H1 (cell line): ENCODE measurements at regions not wholly inside any gene's neighbourhood (a gene's known extent, or its start where the extent isn't known, plus 50 kb on each side); places are given as distances from the start of the nearest gene placed in this dataset.

Source experiments
- CTCF ChIA-PET: fragments of 300-600 bp; sonication (Branson Sonifier 250); formaldehyde crosslinking; loops from one replicate; lab custom pipeline; 2021; ENCODE audit not compliant: partially characterized antibody; lab: Charles Lee
- POLR2A ChIA-PET: fragments of 300-600 bp; sonication (Branson Sonifier 250); formaldehyde crosslinking; loops from one replicate; lab custom pipeline; 2021; ENCODE audit warnings: inconsistent platforms; ENCODE audit not compliant: partially characterized antibody; lab: Charles Lee
- DNase-seq, 2 experiments: peaks; one replicate each; pipeline versions ENCODE4 v3.0.0 to v3.0.0-alpha.2; 2010 to 2022; ENCODE audit warnings: low spot score in 2 of 2, low read depth in 1 of 2, mixed read lengths in 1 of 2
- FAIRE-seq: peaks from 2 replicates; lab custom pipeline; 2011; peaks lifted over from hg19 to GRCh38; lab: Jason Lieb, UNC
- H2AFZ ChIP-seq: 2 replicates; pipeline ENCODE4 v1.8.1; 2012; ENCODE audit warnings: low read length, inconsistent platforms
- H2AK5ac ChIP-seq: 2 replicates; pipeline ENCODE4 v1.6.1; 2013; ENCODE audit warnings: low read depth, low read length
- H2BK120ac ChIP-seq: replicated peaks from 2 replicates; pipeline ENCODE3; 2013; ENCODE audit warnings: low read depth, low read length, inconsistent platforms
- H2BK12ac ChIP-seq: 2 replicates; pipeline ENCODE4 v1.6.1; 2013; ENCODE audit warnings: low read depth, low read length
- H2BK15ac ChIP-seq: 2 replicates; pipeline ENCODE4 v1.6.1; 2013; ENCODE audit warnings: low read length
- H2BK20ac ChIP-seq: 2 replicates; pipeline ENCODE4 v1.6.1; 2013; ENCODE audit warnings: low read length
- H2BK5ac ChIP-seq: 2 replicates; pipeline ENCODE4 v1.6.1; 2013; ENCODE audit warnings: low read depth, low read length
- H3K14ac ChIP-seq: 2 replicates; pipeline ENCODE4 v1.6.1; 2013; ENCODE audit warnings: inconsistent platforms; ENCODE audit not compliant: insufficient read length
- H3K18ac ChIP-seq: 2 replicates; pipeline ENCODE4 v1.6.1; 2013; ENCODE audit warnings: low read length; ENCODE audit errors: extremely low read depth
- H3K23ac ChIP-seq: 2 replicates; pipeline ENCODE4 v1.6.1; 2013; ENCODE audit warnings: inconsistent platforms; ENCODE audit not compliant: insufficient read length
- H3K23me2 ChIP-seq: 2 replicates; pipeline ENCODE4 v1.6.1; 2013; ENCODE audit warnings: low read depth, low read length
- H3K27ac ChIP-seq: 2 replicates; pipeline ENCODE4 v1.6.1; 2011; ENCODE audit warnings: low read depth, low read length, inconsistent platforms
- H3K27me3 ChIP-seq, 4 experiments: replicated peaks in 1 of 4; 1 replicate in 1 of 4; 2 replicates in 3 of 4; pipeline versions ENCODE4 v1.6.1 to v1.8.1; 2011 to 2013; ENCODE audit warnings: low read length in 3 of 4, mild to moderate bottlenecking in 3 of 4, inconsistent platforms in 2 of 4, mixed read lengths in 2 of 4, moderate library complexity in 1 of 4; ENCODE audit not compliant: control insufficient read depth in 3 of 4, insufficient read depth in 3 of 4; ENCODE audit errors: extremely low read depth in 1 of 4
- H3K36me3 ChIP-seq, 4 experiments: 2 replicates each; pipeline versions ENCODE4 v1.6.1 to v1.8.1; 2011 to 2013; ENCODE audit warnings: mild to moderate bottlenecking in 4 of 4, low read length in 3 of 4, moderate library complexity in 2 of 4, control low read depth in 1 of 4, inconsistent platforms in 1 of 4; ENCODE audit not compliant: insufficient read depth in 4 of 4, control insufficient read depth in 2 of 4
- H3K4ac ChIP-seq: replicated peaks from 2 replicates; pipeline ENCODE3; 2013; ENCODE audit warnings: low read length, low read depth, mixed read lengths, inconsistent platforms; ENCODE audit not compliant: insufficient read length
- H3K4me1 ChIP-seq, 4 experiments: replicated peaks in 1 of 4; 1 replicate in 1 of 4; 2 replicates in 3 of 4; pipeline versions ENCODE4 v1.6.1 to v1.8.1; 2011 to 2013; ENCODE audit warnings: low read length in 3 of 4, inconsistent platforms in 2 of 4, mixed read lengths in 1 of 4; ENCODE audit not compliant: insufficient read depth in 4 of 4, control insufficient read depth in 3 of 4
- H3K4me2 ChIP-seq, 2 experiments: 2 replicates each; pipeline versions ENCODE4 v1.6.1 to v1.8.1; 2011 to 2013; ENCODE audit warnings: low read depth in 2 of 2, low read length in 2 of 2, control low read depth in 1 of 2, inconsistent platforms in 1 of 2, mild to moderate bottlenecking in 1 of 2; ENCODE audit not compliant: insufficient read depth in 1 of 2
- H3K4me3 ChIP-seq, 4 experiments: fragments of 200-600, 300-600 bp in 1 of 4; sonication (generic), shearing (Covaris generic), sonication (Bioruptor Twin) in 1 of 4; 2 replicates each; pipeline versions ENCODE4 v1.5.1 to v1.8.1; 2011 to 2016; ENCODE audit warnings: low read length in 4 of 4, low read depth in 3 of 4, control low read depth in 2 of 4, inconsistent platforms in 2 of 4, mild to moderate bottlenecking in 2 of 4, mixed read lengths in 1 of 4, moderate library complexity in 1 of 4; ENCODE audit not compliant: insufficient read depth in 2 of 4; ENCODE audit errors: extremely low read depth in 1 of 4
- H3K56ac ChIP-seq: replicated peaks from 2 replicates; pipeline ENCODE3; 2013; ENCODE audit warnings: low read depth, mild to moderate bottlenecking, mixed read lengths, low read length, inconsistent platforms; ENCODE audit not compliant: insufficient read length
- H3K79me1 ChIP-seq: 2 replicates; pipeline ENCODE4 v1.6.1; 2013; ENCODE audit warnings: low read depth, low read length, control low read depth
- H3K79me2 ChIP-seq, 2 experiments: 2 replicates each; pipeline versions ENCODE4 v1.6.1 to v1.8.1; 2012 to 2013; ENCODE audit warnings: low read length in 2 of 2, mild to moderate bottlenecking in 2 of 2, inconsistent platforms in 1 of 2; ENCODE audit not compliant: insufficient read depth in 2 of 2, control insufficient read depth in 1 of 2
- H3K9ac ChIP-seq, 4 experiments: replicated peaks in 1 of 4; 1 replicate in 1 of 4; 2 replicates in 3 of 4; pipeline versions ENCODE4 v1.6.1 to v1.8.1; 2011 to 2013; ENCODE audit warnings: low read depth in 3 of 4, low read length in 3 of 4, control low read depth in 2 of 4, mild to moderate bottlenecking in 2 of 4, moderate library complexity in 2 of 4, inconsistent platforms in 1 of 4; ENCODE audit errors: extremely low read depth in 1 of 4
- H3K9me3 ChIP-seq, 2 experiments: 2 replicates each; pipeline versions ENCODE4 v1.6.1 to v1.8.1; 2012 to 2013; ENCODE audit warnings: mild to moderate bottlenecking in 2 of 2, moderate library complexity in 2 of 2, control low read depth in 1 of 2, inconsistent platforms in 1 of 2, low read depth in 1 of 2, low read length in 1 of 2, mixed read lengths in 1 of 2; ENCODE audit not compliant: insufficient read depth in 2 of 2
- H4K20me1 ChIP-seq, 2 experiments: replicated peaks in 1 of 2; 2 replicates each; pipeline versions ENCODE3 to v1.8.1; 2011 to 2013; ENCODE audit warnings: inconsistent platforms in 2 of 2, low read length in 2 of 2, mild to moderate bottlenecking in 1 of 2; ENCODE audit not compliant: insufficient read depth in 2 of 2, control insufficient read depth in 1 of 2
- H4K5ac ChIP-seq: 2 replicates; pipeline ENCODE4 v1.6.1; 2013; ENCODE audit warnings: low read length, low read depth, mixed read lengths, inconsistent platforms; ENCODE audit not compliant: insufficient read length
- H4K8ac ChIP-seq: 2 replicates; pipeline ENCODE4 v1.8.0; 2013; ENCODE audit warnings: mild to moderate bottlenecking, moderate library complexity, low read length, inconsistent platforms; ENCODE audit not compliant: insufficient read depth; ENCODE audit errors: extremely low read depth
- H4K91ac ChIP-seq: replicated peaks from 2 replicates; pipeline ENCODE3; 2013; ENCODE audit warnings: low read length, mixed read lengths, inconsistent platforms; ENCODE audit not compliant: insufficient read length
- RNF2 ChIP-seq: fragments of 200-900, 300-1000 bp; sonication (generic); IDR thresholded peaks from 2 replicates; pipeline ENCODE4 v1.7.1; 2016; ENCODE audit warnings: borderline replicate concordance, low read depth, mild to moderate bottlenecking, antibody characterized with exemption, low read length; ENCODE audit not compliant: poor library complexity, severe bottlenecking; ENCODE audit errors: missing control alignments
- TCF12 ChIP-seq: IDR thresholded peaks from 2 replicates; pipeline ENCODE4 v1.6.1; 2011; ENCODE audit warnings: low read depth, mild to moderate bottlenecking, low read length
- WGBS, 2 experiments: shearing (Covaris generic) in 1 of 2; methylation state at CpG; one replicate each; pipeline versions ENCODE4 v1.1.6 to v1.1.7; 2013 to 2015; ENCODE audit warnings: low lambda C conversion rate in 2 of 2, mixed read lengths in 2 of 2, inconsistent platforms in 1 of 2, low coverage in 1 of 2, missing lambda C conversion rate in 1 of 2; ENCODE audit not compliant: insufficient replicate concordance in 2 of 2, insufficient coverage in 1 of 2, insufficient read length in 1 of 2; ENCODE audit errors: extremely low coverage in 1 of 2, missing lambda C conversion rate in 1 of 2; 5-methylcytosine and 5-hydroxymethylcytosine counted together

DNA sequence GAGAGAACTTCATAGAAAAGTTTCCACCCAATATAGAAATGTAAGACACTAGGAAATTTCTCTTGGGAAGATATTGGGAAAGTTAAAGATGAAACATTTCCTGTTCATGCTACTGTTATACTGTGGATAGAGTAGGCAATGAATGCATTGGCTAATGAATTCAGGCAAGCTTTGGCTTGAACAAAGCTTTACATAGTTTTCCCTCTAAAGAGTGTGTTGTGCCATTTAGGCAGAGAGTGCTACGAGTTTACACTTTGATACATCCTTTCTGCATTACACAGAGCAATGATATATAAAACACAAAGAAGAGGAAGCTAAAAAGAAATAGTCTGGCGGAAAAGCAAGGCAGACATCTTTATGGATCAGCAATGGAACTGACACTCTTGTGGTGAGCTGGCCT, 125.9 kb upstream of the SHH start:
- no peaks in the 10 kb centered on the region for H3K4me1 ChIP-seq
- no peak overlapping the region for H4K91ac ChIP-seq
- ChIA-PET CTCF (interaction anchor here (0.6 kb wide), 1 partner anchor 510 kb away, joined by 3 read pairs; no protein-coding TSS in a partner anchor), POLR2A (no interaction called here)
- H3K4me2 ChIP-seq = no peak overlapping the region
- no peaks in the 10 kb centered on the region; the same call in 1 of the 2 replicates for H3K79me1 ChIP-seq
- no peaks in the 10 kb centered on the region for H3K36me3 ChIP-seq
- no peak overlapping the region for H3K14ac ChIP-seq
- H3K23ac ChIP-seq = no peak overlapping the region
- no peak overlapping the region for H2BK5ac ChIP-seq
- H4K20me1 ChIP-seq = no peaks in the 10 kb centered on the region
- H4K5ac ChIP-seq = no peak overlapping the region
- H3K18ac ChIP-seq = no peak overlapping the region
- peaks cover 0 to 4% of the 10 kb centered on the region in 2 experiments; a peak in 1 of 4 replicates for H3K9me3 ChIP-seq
- no peaks in the 10 kb centered on the region; the same call in 1 of the 2 replicates for H3K23me2 ChIP-seq
- no peak overlapping the region for H4K8ac ChIP-seq
- H2BK12ac ChIP-seq = no peak overlapping the region
- H3K27me3 ChIP-seq = no peaks in the 10 kb centered on the region
- H2BK20ac ChIP-seq = no peak overlapping the region
- no peak overlapping the region for H3K4me3 ChIP-seq
- H2BK15ac ChIP-seq = no peak overlapping the region
- no peak overlapping the region for H3K27ac ChIP-seq
- no peak overlapping the region for H3K56ac ChIP-seq
- H3K79me2 ChIP-seq = no peaks in the 10 kb centered on the region
- WGBS, 2 experiments = 42% methylated on average over 2 of the region's 2 CpGs; no CpG with 5 or more reads in 1 of the 2 experiments
- DNase-seq (no peak), FAIRE-seq (no peak)
- H3K9ac ChIP-seq = no peak overlapping the region
- no peak for TF ChIP-seq RNF2
- no peak for TF ChIP-seq TCF12
- no peak overlapping the region for H2AK5ac ChIP-seq
- H2BK120ac ChIP-seq = no peak overlapping the region
- H3K4ac ChIP-seq = no peak overlapping the region
- H2AFZ ChIP-seq = no peak overlapping the region
